Right cardiac atrium (tissue), 5 donors: ENCODE measurements at regions not wholly inside any gene's neighbourhood (a gene's known extent, or its start where the extent isn't known, plus 50 kb on each side); places are given as distances from the start of the nearest gene placed in this dataset.
"Not testable (repeated sequence)": the region's sequence is repeated elsewhere in the genome, so short reads cannot be mapped to it uniquely, and the experiment has no call there.

Source experiments
- ATAC-seq, 2 donors: fragments of 200-7000 bp; cut with Tn5 transposase; one replicate each; pipeline versions ENCODE4 v1.8.0 to v1.9.1; 2020; ENCODE audit warnings: moderate library complexity in 2 of 2, mild to moderate bottlenecking in 1 of 2
- DNase-seq, 3 donors: peaks; one replicate each; pipeline ENCODE4 v3.0.0-alpha.2; 2020
- H3K27ac ChIP-seq: one replicate; pipeline ENCODE4 v1.5.1; 2013; ENCODE audit warnings: mild to moderate bottlenecking, low read length, control low read depth, moderate library complexity
- H3K27me3 ChIP-seq: one replicate; pipeline ENCODE4 v1.6.1; 2013; ENCODE audit not compliant: control insufficient read depth, insufficient read depth
- H3K4me1 ChIP-seq: one replicate; pipeline ENCODE4 v1.6.1; 2013; ENCODE audit warnings: low read length; ENCODE audit not compliant: control insufficient read depth, insufficient read depth
- H3K4me3 ChIP-seq: one replicate; pipeline ENCODE4 v1.5.1; 2013; ENCODE audit warnings: low read length, control low read depth
- H3K9me3 ChIP-seq: one replicate; pipeline ENCODE4 v1.6.1; 2013; ENCODE audit warnings: low read length; ENCODE audit not compliant: control insufficient read depth
- whole genome bisulfite sequencing: extraction: QIAGEN DNeasy Blood & Tissue Kit; methylation state at CpG from one replicate; pipeline ENCODE4 v1.1.7; 2013; 5-methylcytosine and 5-hydroxymethylcytosine counted together
- intact Hi-C, 4 donors: fragments of 100-400 bp; cut with DNase I; formaldehyde crosslinking; loops; one replicate each; pipeline versions ENCODE4 v1.11.0 to v1.14.0; 2022 to 2023
- donor health status: healthy with polysubstance abuse.
- donor health status: DM: no; HTN: yes; CAD: no.
- donor health status: DM: no; HTN: no; CAD: no.
- donor health status: DM: no; HTN: yes; CAD: no; lungs with severe emphysema.
- donor health status: DM: yes; HTN: yes; CAD: no.

GRCh38 chr10:131554821-131555220, 243.3 kb upstream of the TCERG1L start:
- Histone ChIP-seq H3K9me3 (no peaks in the 10 kb centered on the region), H3K27ac (no peak overlapping the region), H3K27me3 (no peaks in the 10 kb centered on the region), H3K4me3 (no peak overlapping the region), H3K4me1 (no peaks in the 10 kb centered on the region)
- ATAC-seq (no peak), DNase-seq (no peak)
- 91% methylated on average over 11 of the region's 11 CpGs for WGBS
- intact Hi-C loops, result no loop called here

- Histone ChIP-seq H3K27me3 (no peaks in the 10 kb centered on the region), H3K9me3 (no peaks in the 10 kb centered on the region), H3K27ac (no peak overlapping the region), H3K4me1 (no peaks in the 10 kb centered on the region), H3K4me3 (no peak overlapping the region)
- intact Hi-C loops, result no loop called here
- ATAC-seq (no peak), DNase-seq (no peak)
- 65% methylated on average over 7 of the region's 7 CpGs for WGBS
These were observed 243.9 kb upstream of the TCERG1L start for GRCh38 chr10:131555406-131555805.

DNA sequence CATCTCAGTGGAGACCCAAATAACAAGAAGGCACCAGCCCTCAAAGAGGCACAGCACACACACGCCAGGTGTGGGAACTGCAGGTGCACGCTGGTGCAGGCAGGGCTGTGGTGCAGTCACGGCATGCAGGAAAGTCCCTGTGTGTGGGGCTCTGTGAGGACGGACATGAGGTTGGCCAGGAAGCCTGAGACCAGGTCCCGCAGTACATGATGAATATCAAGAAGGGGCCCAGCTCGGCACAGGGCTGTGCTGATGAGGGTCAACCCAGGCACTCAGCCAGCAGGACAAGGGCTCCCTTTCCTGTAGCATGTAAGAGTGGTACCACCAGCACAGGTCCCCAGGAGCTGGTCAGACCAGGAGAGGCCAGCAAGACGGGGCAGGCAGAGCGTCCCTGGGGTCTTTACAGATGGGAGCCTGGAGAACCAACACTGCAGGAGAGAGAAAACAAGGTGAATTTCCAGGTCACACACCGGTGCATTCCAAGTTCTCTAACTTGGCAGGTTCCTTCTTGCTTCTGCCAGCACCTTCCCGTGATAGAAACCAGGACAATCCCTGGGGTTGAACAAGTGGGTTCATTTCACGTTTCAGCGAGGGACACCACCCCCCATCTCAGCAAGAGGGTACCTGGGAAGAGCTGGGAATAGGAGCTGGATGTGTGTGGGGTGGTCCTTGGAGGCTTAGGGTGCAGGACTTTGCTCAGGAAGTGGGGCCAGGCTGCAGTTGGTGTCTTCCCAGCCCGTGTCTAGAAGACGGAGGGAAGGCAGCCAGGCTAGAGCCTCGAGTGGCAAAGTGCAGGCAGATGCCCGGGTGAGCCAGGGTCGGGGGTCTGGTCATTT, 244.8 kb upstream of the TCERG1L start:
- DNase-seq, result no peak
- H3K27ac ChIP-seq, result no peak overlapping the region
- no peaks in the 10 kb centered on the region for H3K4me1 ChIP-seq
- H3K9me3 ChIP-seq, result no peaks in the 10 kb centered on the region
- ATAC-seq, result no peak
- WGBS, result 69% methylated on average over 17 of the region's 17 CpGs
- no peaks in the 10 kb centered on the region for H3K27me3 ChIP-seq
- no peak overlapping the region for H3K4me3 ChIP-seq
- intact Hi-C loops, result no loop called here

- H3K27me3 ChIP-seq, result no peaks in the 10 kb centered on the region
- WGBS, result 82% methylated on average over 12 of the region's 12 CpGs
- intact Hi-C loops, result no loop called here
- H3K4me1 ChIP-seq, result no peaks in the 10 kb centered on the region
- no peak overlapping the region for H3K4me3 ChIP-seq
- no peak for DNase-seq
- no peak for ATAC-seq
- H3K9me3 ChIP-seq, result no peaks in the 10 kb centered on the region
- no peak overlapping the region for H3K27ac ChIP-seq
These were observed 245.5 kb upstream of the TCERG1L start for GRCh38 chr10:131556897-131557495.

- H3K4me3 ChIP-seq, ATAC-seq, H3K27ac ChIP-seq, H3K27me3 ChIP-seq, H3K9me3 ChIP-seq, intact Hi-C loops, DNase-seq, H3K4me1 ChIP-seq: not testable (repeated sequence)
- 79% methylated on average over 9 of the region's 9 CpGs for WGBS
These were observed 246.4 kb upstream of the TCERG1L start for GRCh38 chr10:131557956-131558355.

GRCh38 chr10:131559450-131559911, 248.0 kb upstream of the TCERG1L start:
- Histone ChIP-seq H3K4me1 (no peaks in the 10 kb centered on the region), H3K4me3 (no peak overlapping the region), H3K27ac (no peak overlapping the region), H3K9me3 (no peaks in the 10 kb centered on the region), H3K27me3 (no peaks in the 10 kb centered on the region)
- ATAC-seq (no peak), DNase-seq (no peak)
- intact Hi-C loops, result no loop called here
- WGBS, result 76% methylated on average over 15 of the region's 15 CpGs

DNA sequence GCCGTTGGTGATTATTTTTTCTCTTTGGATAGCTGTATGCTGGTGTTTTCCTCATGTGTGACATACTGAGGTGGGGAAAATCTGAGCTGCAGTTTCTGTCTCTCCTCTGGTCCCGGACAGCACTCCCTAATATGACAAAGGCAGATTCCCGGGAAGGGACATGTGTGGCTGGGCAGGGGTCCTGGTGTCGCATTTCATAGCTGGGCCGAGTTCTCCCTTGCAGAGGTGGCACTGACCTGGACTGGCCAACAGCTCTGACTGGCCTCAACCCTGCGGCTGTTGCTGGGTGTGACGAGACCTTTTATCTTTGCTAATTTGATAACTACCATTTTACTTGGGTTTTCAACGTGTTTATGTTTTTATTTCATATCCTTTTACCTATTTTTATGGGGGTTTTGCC, 248.6 kb upstream of the TCERG1L start:
- no peak for DNase-seq
- Histone ChIP-seq H3K4me1 (no peaks in the 10 kb centered on the region), H3K27me3 (no peaks in the 10 kb centered on the region), H3K9me3 (no peaks in the 10 kb centered on the region), H3K4me3 (no peak overlapping the region), H3K27ac (no peak overlapping the region)
- ATAC-seq, result no peak
- intact Hi-C loops, result no loop called here
- 25% methylated on average over 8 of the region's 8 CpGs for WGBS

DNA sequence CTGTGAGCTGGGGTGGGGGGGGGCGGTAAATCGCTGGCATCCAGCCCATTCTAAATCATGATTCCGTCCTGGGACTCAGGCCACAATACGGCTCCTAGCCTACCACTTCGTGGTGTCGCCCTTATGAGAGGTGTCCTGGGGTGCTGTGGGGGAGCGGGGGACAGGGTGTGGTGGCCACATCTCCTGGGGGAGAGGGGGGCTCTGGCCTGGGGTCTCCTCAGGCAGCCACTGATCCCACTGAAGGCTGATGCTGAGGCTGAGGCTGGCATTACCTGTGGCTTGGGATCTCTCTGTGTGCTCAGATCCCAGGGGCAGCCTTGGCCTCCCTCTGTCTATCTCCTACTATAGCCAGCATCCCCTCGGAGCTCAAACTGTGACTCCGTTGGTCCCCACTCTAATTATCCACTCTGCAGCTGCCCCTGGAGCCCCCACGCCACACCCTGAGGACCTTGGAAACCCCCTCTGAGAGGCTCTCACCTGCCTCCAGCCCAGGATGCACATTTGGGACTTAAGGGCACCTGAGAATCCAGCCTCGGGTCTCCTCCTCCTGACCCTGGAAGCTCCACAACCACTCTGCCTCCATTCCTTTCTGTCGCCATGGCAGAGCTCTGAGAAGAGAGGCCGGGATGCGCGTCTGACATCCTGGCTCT, 249.3 kb upstream of the TCERG1L start:
- Histone ChIP-seq H3K27ac (no peak overlapping the region), H3K27me3 (no peaks in the 10 kb centered on the region), H3K9me3 (no peaks in the 10 kb centered on the region), H3K4me1 (no peaks in the 10 kb centered on the region), H3K4me3 (no peak overlapping the region)
- WGBS, result 79% methylated on average over 15 of the region's 15 CpGs
- ATAC-seq, result no peak
- intact Hi-C loops, result no loop called here
- DNase-seq, result no peak

GRCh38 chr10:131561897-131562296, 250.4 kb upstream of the TCERG1L start:
- Histone ChIP-seq H3K9me3 (no peaks in the 10 kb centered on the region), H3K27ac (no peak overlapping the region), H3K4me1 (no peaks in the 10 kb centered on the region), H3K4me3 (no peak overlapping the region), H3K27me3 (no peaks in the 10 kb centered on the region)
- intact Hi-C loops, result no loop called here
- ATAC-seq (no peak), DNase-seq (no peak)
- 89% methylated on average over 5 of the region's 5 CpGs for WGBS

- Histone ChIP-seq H3K27me3 (no peaks in the 10 kb centered on the region), H3K9me3 (no peaks in the 10 kb centered on the region), H3K4me1 (no peaks in the 10 kb centered on the region), H3K4me3 (no peak overlapping the region), H3K27ac (no peak overlapping the region)
- ATAC-seq (no peak), DNase-seq (no peak)
- 68% methylated on average over 2 of the region's 2 CpGs for WGBS
- intact Hi-C loops, result no loop called here
These were observed 251.9 kb upstream of the TCERG1L start for GRCh38 chr10:131563411-131563810.
